Stimulated activated CD8-positive, alpha-beta memory T cell treated with anti-CD3 and anti-CD28 coated beads, Interleukin-4, amount 100 ng/mL, for 1 hour (primary cell): ENCODE measurements at regions not wholly inside any gene's neighbourhood (a gene's known extent, or its start where the extent isn't known, plus 50 kb on each side); places are given as distances from the start of the nearest gene placed in this dataset.

Experiments used
- DNase-seq, 2 donors: peaks; one replicate each; pipeline ENCODE4 v3.0.0-alpha.2; 2020; ENCODE audit warnings: low read depth in 2 of 2, low spot score in 1 of 2

- no peak for DNase-seq
Measured at GRCh38 chr14:98059106-98059505, 1212.9 kb downstream of the BCL11B start.

- no peak for DNase-seq
Measured at GRCh38 chr14:98062083-98062482, 1209.9 kb downstream of the BCL11B start.

- DNase-seq: no peak
Measured at GRCh38 chr14:98069712-98070171, 1202.3 kb downstream of the BCL11B start.

DNA sequence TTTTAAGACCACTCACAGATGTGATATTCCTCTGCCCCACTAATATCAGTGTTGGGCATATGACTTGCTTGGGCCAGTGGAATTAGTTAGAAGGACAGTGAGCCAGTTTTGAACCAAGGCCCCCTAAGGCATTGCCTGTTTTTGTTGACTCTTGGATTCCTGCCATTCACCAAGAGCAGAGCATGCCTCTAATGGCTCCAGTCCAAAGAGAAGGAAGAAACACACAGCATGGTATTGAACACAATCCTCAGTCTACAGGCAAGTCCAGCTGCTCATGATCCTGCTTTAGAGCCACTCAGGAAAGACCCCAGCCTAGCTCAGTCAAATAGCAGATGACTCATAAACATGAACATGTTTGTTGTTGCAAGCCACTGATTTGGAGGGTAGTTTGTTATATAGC, 1201.5 kb downstream of the BCL11B start:
- DNase-seq: no peak

GRCh38 chr14:98074111-98074510, 1197.9 kb downstream of the BCL11B start:
- no peak for DNase-seq

DNA sequence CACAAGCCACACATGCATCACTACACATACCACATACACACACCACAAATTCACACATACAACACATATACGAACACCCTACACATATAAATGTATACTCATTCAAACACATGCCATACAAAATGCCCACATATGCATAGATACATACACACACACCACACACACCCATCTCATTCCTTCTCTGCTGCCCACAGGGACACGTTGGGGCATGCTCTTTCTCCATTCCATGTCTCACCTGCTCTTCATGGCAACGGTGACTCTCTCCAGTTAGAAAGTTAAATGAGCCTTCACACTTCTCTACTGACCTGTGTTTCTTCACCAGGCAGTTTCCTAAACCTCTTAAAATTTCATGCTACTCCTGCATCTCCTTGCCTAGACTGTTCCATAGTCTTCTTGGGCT, 1194.8 kb downstream of the BCL11B start:
- no peak for DNase-seq

- no peak for DNase-seq
Measured at GRCh38 chr14:98082833-98083232, 1189.2 kb downstream of the BCL11B start.

DNA sequence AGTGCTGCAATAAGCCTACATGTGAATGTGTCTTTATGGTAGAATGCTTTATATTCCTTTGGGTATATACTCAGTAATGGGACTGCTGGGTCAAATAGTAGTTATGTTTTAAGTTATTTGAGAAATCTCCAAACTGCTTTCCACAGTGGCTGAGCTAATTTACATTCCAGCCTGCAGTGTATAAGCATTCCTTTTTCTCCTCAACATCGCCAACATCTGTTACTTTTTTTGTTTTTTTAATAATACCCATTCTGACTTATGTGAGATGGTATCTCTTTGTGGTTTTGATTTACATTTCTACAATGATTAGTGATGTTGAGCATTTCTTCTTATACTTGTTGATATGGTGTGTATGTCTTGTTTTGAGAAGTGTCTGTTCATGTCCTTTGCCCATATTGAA, 1186.2 kb downstream of the BCL11B start:
- no peak for DNase-seq

DNA sequence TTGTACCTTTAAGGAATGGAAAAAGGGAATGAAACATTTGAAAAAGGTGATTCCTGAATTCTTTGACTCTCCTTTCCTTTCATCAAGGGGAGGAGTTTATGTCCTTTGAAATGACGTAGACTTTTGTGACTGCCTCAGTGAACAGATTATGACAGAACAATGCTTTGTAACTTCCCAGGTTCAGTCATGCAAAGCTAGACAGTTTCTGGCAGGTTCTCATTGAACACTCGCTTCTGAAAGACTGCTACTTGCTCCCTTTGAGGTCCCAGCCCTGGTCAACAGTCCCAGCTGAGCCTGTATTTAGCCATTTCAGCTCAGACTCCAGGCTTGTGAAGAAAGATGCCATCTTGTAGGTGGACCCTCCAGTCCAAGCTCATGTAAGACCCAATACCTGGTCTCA, 1178.9 kb downstream of the BCL11B start:
- no peak for DNase-seq

DNA sequence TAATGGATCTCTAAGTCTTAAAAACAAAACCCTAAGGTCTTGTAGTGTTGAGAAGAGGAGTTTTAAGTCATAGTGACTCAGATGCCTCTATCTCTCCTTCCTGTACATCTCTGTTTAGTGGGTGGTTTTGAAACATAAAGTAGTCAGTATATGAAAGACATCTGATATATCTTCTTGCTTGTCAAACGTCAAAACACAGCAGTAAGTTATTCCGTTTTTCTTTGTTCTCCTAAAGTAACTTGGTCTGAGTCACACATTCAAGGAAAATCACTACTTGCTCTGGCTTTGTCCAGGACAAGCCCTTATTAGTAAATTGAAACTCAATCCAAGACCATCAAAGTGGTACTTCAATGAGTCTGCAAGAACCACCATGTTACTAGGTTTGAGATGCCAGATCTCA, 1172.5 kb downstream of the BCL11B start:
- DNase-seq: no peak

DNA sequence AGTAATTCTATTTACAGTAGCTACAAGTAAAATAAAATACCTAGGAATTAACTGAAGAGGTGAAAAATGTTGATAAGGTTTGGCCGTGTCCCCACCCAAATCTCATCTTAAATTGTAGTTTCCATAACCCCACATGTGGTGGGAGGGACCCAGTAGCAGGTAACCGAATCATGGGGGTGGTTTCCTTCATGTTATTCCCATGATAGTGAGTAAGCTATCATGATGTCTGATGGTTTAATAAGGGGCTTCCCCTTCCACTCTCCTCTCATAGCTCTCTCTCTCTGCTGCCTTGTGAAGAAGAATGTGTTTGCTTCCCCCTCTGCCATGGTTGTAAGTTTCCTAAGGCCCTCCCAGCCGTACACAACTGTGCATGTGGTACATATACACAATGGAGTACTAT, 1170.7 kb downstream of the BCL11B start:
- DNase-seq: no peak

DNA sequence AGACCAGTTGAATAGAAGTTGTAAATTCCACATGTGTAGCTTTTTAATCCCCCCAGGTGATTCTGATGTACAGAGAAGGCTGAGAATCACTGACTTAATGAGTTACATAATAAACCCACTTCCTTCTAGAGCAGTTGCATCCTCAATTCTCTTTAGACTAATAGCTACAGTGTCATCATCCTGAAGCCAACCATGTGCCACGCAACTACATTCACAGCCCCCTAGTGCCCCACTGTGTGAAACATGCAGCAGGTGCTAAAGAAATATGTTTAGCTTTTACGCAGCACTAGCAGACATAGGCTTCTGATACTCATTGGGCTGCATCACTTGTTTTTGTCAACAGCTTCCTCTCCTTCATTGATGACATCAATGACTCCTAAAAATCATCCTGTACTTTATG, 1168.3 kb downstream of the BCL11B start:
- no peak for DNase-seq

DNA sequence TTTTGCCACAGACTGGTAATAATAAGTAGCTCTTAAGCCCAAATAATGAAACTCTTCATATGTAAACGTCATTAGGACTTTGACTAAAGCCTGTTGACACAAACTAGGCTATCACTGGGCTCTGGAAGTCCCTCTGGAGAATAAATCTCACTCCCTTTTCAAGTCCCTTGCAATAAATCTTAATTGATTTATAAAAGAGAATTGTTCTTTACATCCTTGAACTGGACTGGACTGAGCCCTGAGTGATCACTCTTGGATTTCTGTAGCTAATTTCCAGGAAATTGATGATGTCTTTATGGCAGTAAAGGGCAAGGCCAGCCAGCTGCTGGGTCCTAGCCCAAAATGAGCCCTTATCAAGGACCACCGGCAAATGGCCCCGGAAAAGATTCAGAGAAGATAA, 1162.7 kb downstream of the BCL11B start:
- no peak for DNase-seq

DNA sequence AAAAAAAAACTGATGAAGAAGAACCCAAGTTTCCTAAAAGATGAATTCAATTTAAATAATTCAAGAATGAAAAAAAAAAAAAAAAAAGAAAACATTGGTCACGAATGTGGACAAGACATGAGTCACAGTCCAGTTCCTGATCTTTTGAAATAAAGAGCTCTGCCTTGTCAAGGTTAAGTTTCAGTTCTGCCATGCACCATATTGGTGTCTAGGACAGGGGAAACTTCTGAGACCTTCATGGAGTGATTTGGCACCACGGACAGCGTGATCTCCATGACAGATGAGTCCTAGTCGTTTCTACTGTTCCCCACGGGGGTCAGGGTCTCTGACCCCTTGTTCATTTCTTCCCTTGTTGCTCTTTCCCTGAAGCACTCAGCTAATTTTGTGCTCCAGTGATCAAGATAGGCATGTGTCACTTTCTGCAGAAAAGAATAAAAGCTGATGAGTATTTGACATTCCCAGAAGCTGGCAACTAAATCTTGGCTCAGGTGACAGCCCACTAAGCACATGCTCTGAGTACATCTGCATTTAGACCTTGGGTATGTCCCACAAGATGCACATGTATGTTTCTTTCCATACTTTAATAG, 1159.7 kb downstream of the BCL11B start:
- DNase-seq: no peak

GRCh38 chr14:98114122-98114895, 1157.7 kb downstream of the BCL11B start:
- DNase-seq: no peak

- DNase-seq: no peak
Measured at GRCh38 chr14:98114946-98115345, 1157.1 kb downstream of the BCL11B start.

GRCh38 chr14:98118749-98119148, 1153.2 kb downstream of the BCL11B start:
- DNase-seq: no peak

DNA sequence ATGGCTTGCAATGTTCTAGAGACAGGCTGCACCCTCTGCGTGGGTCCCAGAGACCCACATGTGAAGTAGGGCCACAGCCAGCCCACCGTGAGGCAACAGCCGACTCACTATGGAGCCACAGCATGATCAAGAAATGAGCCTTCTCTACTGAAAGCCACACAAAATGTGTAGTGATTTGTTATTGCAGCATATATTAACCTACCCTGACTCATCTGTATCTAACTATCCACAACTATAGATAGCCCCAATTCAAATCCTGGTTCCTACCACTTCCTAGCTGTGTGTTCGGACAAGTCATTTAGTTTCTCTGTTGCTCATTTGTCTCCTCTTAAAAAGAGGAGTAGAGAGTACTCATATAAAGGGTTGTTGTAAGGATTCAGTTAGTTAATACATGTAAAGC, 1152.3 kb downstream of the BCL11B start:
- DNase-seq: no peak

DNA sequence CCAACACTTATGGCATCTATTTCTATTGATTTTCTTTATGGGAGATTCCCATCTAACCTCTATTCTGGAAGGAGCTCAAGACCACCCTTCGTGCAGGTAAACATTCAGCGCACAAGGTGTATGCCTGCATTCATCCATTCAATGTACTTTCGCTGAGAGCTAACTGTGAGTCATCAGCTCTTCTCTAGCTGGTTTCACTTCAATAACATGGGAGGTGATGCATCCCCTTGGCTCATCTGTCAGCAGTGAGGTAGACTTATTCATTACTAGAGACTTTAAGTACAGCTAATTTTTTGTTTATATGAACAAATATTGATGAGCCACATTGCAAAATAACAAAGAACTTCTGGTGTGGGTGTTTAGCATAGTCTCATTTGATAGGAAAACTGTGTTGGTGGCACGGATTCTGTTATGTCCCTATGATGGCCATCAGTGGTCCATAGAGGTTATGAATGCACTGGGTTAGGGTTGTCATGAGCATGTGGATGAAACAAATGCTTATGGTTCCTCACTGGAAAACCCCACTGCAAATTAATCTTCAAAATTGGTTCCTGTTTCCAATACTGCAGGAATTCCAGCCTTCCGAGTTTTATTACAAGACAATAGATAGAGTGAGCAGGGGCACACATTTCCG, 1151.0 kb downstream of the BCL11B start:
- no peak for DNase-seq

- no peak for DNase-seq
Measured at GRCh38 chr14:98122527-98122926, 1149.5 kb downstream of the BCL11B start.

DNA sequence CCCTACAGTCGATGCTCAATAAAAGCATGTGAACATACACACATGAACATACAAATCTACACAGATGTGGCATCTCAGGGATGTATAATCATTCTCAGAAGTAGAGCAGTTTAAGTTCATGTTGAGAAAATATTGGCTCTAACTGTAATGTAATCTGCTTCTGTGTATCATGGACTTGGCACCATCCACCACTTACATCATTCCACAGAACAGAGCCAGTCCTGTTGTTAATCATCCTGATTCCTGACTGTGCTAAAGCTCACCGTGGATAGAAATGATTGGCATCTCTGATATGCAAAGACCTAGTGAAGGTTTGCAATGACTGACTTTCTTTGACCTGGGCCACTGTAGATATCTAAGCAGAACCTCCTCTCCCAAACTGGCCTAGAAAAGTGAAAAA, 1141.3 kb downstream of the BCL11B start:
- DNase-seq: no peak

DNA sequence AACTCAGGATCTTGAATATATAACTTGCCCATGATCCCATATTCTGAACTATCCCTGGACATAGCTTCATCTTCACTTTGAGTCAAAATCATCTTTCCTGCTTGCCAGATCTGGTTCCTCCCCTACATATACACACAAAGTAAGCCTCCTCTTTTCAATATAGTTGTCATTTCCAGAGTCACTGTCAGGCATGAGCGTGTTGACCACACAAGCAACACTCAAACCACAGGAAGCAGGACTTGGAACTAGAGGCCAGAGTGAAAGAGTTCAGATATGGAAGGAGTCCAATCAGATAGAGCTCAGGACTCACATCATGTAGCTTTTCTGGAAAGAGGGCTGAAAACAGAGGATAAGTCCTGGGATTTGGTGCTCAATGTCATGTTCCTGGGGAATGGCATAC, 1140.6 kb downstream of the BCL11B start:
- DNase-seq: no peak
